Karpas-422 (cell line): ENCODE measurements at regions not wholly inside any gene's neighbourhood (a gene's known extent, or its start where the extent isn't known, plus 50 kb on each side); places are given as distances from the start of the nearest gene placed in this dataset.

Experiments
- DNase-seq: peaks from one replicate; pipeline ENCODE4 v3.0.0-alpha.2; 2015
- H2AFZ ChIP-seq: fragments of 200-600 bp; sonication (generic); 2 replicates; pipeline ENCODE4 v1.6.1; 2014; ENCODE audit warnings: antibody characterized with exemption, low read length, mixed read lengths
- H3K27ac ChIP-seq: fragments of 200-600 bp; sonication (generic); 2 replicates; pipeline ENCODE4 v1.5.1; 2014; ENCODE audit warnings: mild to moderate bottlenecking, low read length, moderate library complexity
- H3K27me3 ChIP-seq: fragments of 200-600 bp; sonication (generic); 2 replicates; pipeline ENCODE4 v1.6.1; 2014; ENCODE audit warnings: low read length, mixed read lengths
- H3K36me3 ChIP-seq: fragments of 200-600 bp; sonication (generic); 2 replicates; pipeline ENCODE4 v1.6.1; 2014; ENCODE audit warnings: low read length, mixed read lengths; ENCODE audit not compliant: insufficient read depth
- H3K4me1 ChIP-seq: fragments of 200-600 bp; sonication (generic); 2 replicates; pipeline ENCODE4 v1.6.1; 2014; ENCODE audit warnings: mild to moderate bottlenecking, low read length, mixed read lengths
- H3K4me2 ChIP-seq: fragments of 200-600 bp; sonication (generic); 2 replicates; pipeline ENCODE4 v1.6.1; 2014; ENCODE audit warnings: low read length, low read depth, mild to moderate bottlenecking; ENCODE audit not compliant: poor library complexity, severe bottlenecking
- H3K4me3 ChIP-seq: fragments of 200-600 bp; sonication (generic); 2 replicates; pipeline ENCODE4 v1.5.1; 2014; ENCODE audit warnings: mild to moderate bottlenecking, antibody characterized with exemption, low read length, mixed read lengths
- H3K79me2 ChIP-seq: fragments of 200-600 bp; sonication (generic); 2 replicates; pipeline ENCODE4 v1.6.1; 2014; ENCODE audit warnings: mild to moderate bottlenecking, low read length, mixed read lengths
- H3K9ac ChIP-seq: fragments of 200-600 bp; sonication (generic); 2 replicates; pipeline ENCODE4 v1.6.0; 2014; ENCODE audit warnings: low read length
- H3K9me2 ChIP-seq: fragments of 200-600 bp; sonication (generic), shearing (Covaris generic); replicated peaks from 2 replicates; pipeline ENCODE4 v1.6.0; 2014; ENCODE audit warnings: mild to moderate bottlenecking, low read length, moderate library complexity; ENCODE audit not compliant: insufficient read depth
- H3K9me3 ChIP-seq: fragments of 300-700, 200-600 bp; sonication (generic); 2 replicates; pipeline ENCODE4 v1.6.1; 2014; ENCODE audit warnings: low read length, mixed read lengths
- H4K20me1 ChIP-seq: fragments of 200-600 bp; sonication (generic); 2 replicates; pipeline ENCODE4 v1.6.1; 2014; ENCODE audit warnings: mild to moderate bottlenecking, antibody characterized with exemption, low read length, low read depth; ENCODE audit not compliant: insufficient read depth

- Histone ChIP-seq H3K4me3 (no peak overlapping the region), H3K9ac (no peak overlapping the region), H3K9me2 (no peaks in the 10 kb centered on the region), H3K79me2 (no peaks in the 10 kb centered on the region), H3K27me3 (no peaks in the 10 kb centered on the region), H3K27ac (no peak overlapping the region), H4K20me1 (no peaks in the 10 kb centered on the region), H2AFZ (no peak overlapping the region), H3K4me2 (no peak overlapping the region), H3K9me3 (no peaks in the 10 kb centered on the region), H3K36me3 (no peaks in the 10 kb centered on the region), H3K4me1 (no peaks in the 10 kb centered on the region)
- DNase-seq, result no peak
Observed at GRCh38 chr4:187575706-187576105, 419.9 kb upstream of the ZFP42 start.

GRCh38 chr4:187576751-187577150 lies 418.8 kb upstream of the ZFP42 start:
- Histone ChIP-seq H3K9ac (no peak overlapping the region), H2AFZ (no peak overlapping the region), H3K9me3 (no peaks in the 10 kb centered on the region), H3K79me2 (no peaks in the 10 kb centered on the region), H3K4me3 (no peak overlapping the region), H3K4me1 (no peaks in the 10 kb centered on the region), H3K27me3 (no peaks in the 10 kb centered on the region), H3K9me2 (no peaks in the 10 kb centered on the region), H4K20me1 (no peaks in the 10 kb centered on the region), H3K36me3 (no peaks in the 10 kb centered on the region), H3K27ac (no peak overlapping the region), H3K4me2 (no peak overlapping the region)
- DNase-seq, result no peak

DNA sequence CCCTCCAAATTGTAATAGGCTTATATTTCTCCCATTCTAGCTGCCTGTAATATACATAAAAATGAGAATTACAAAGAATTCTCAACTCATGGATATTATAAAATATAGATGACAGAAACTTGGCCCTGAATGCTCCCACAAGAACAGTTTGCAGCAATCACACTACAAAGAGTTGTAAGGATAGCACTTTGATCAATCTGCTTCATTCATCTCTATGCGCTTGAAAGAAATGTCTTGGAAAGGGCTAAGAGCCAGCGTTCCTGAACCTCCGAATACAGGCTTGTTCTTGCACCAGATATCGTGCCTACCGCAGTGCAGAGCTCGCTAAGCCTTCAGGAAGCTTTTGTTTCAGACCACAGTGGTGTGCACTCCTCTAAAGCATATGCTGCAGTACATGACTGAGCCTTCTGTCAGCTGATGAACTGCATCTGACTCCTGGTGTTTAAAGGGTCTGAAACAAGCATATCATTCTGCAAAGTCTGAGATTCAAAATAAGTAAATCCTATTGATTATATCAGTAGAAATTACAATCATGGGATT lies 417.6 kb upstream of the ZFP42 start:
- no peak for DNase-seq
- Histone ChIP-seq H3K36me3 (no peaks in the 10 kb centered on the region), H3K9me3 (no peaks in the 10 kb centered on the region), H3K27me3 (no peaks in the 10 kb centered on the region), H3K9me2 (no peaks in the 10 kb centered on the region), H3K4me2 (no peak overlapping the region), H4K20me1 (no peaks in the 10 kb centered on the region), H3K4me3 (no peak overlapping the region), H3K4me1 (no peaks in the 10 kb centered on the region), H2AFZ (no peak overlapping the region), H3K79me2 (no peaks in the 10 kb centered on the region), H3K9ac (no peak overlapping the region), H3K27ac (no peak overlapping the region)

- no peaks in the 10 kb centered on the region for H3K36me3 ChIP-seq
- no peaks in the 10 kb centered on the region for H3K4me1 ChIP-seq
- no peaks in the 10 kb centered on the region for H3K79me2 ChIP-seq
- H3K9ac ChIP-seq, result no peak overlapping the region
- H4K20me1 ChIP-seq, result no peaks in the 10 kb centered on the region
- no peaks in the 10 kb centered on the region for H3K9me3 ChIP-seq
- no peak overlapping the region for H2AFZ ChIP-seq
- no peak overlapping the region for H3K4me2 ChIP-seq
- H3K4me3 ChIP-seq, result no peak overlapping the region
- H3K9me2 ChIP-seq, result no peaks in the 10 kb centered on the region
- H3K27me3 ChIP-seq, result no peaks in the 10 kb centered on the region
- DNase-seq, result no peak
- H3K27ac ChIP-seq, result no peak overlapping the region
Observed at GRCh38 chr4:187586892-187587291, 408.7 kb upstream of the ZFP42 start.

DNA sequence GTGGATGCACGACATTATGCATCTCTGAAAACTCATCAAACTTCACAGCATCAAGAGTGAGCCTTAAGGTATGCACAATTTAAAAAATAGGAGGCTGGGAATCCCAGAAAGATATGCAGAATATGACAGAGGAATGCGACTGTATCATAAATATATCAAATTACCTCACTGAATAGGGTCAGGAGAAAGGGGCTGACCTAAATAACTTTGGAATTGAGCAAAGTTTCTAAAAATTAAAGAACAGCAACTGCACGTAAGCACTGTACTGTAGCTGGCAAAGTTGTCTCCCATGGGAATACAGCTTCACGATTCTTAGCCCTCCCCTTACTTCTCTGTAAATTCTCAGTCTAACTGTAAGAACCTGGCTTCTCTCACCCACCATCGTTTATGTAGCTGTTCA lies 397.4 kb upstream of the ZFP42 start:
- no peaks in the 10 kb centered on the region for H3K9me2 ChIP-seq
- no peak overlapping the region for H3K27ac ChIP-seq
- no peak overlapping the region for H2AFZ ChIP-seq
- H3K79me2 ChIP-seq, result no peaks in the 10 kb centered on the region
- no peak for DNase-seq
- H3K27me3 ChIP-seq, result no peaks in the 10 kb centered on the region
- H3K4me3 ChIP-seq, result no peak overlapping the region
- no peaks in the 10 kb centered on the region for H4K20me1 ChIP-seq
- H3K4me1 ChIP-seq, result no peaks in the 10 kb centered on the region
- H3K9me3 ChIP-seq, result no peaks in the 10 kb centered on the region
- no peak overlapping the region for H3K9ac ChIP-seq
- no peaks in the 10 kb centered on the region for H3K36me3 ChIP-seq
- no peak overlapping the region for H3K4me2 ChIP-seq

DNA sequence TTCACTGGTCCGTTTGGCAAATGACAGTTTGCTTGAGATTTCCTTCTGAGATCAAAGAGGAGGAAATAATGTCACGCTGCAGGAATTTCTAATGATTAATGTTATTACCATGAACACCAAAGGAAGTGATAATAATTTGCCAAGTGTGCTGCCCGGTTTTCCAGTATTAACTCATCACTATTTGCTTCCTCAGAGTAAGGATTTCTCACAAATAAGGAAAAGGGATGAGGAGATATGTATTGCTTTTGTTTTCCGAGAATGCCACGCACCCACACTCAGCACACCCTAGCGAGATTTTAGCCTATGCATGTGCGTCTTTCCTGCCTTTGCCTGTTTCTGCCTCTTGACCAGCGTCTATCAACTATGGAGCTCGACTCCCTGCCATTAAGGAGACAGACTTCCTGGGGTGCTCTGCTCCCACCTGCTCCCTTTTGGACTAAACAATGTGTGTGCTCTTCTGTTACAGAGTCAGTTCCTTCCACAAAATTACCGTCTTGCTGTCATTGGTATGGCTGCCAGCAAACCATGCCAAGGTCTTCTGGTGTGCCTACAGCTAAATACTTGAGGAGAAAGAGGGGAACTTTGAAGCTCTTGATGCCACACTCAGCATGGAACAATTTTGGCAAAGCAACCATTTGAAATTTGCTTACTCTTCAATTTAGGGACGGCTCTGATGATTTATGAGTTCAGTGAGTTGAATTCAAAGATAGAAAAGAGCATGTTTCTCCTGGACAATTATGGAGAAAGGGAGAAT lies 393.1 kb upstream of the ZFP42 start:
- H3K79me2 ChIP-seq, result no peaks in the 10 kb centered on the region
- H3K27me3 ChIP-seq, result no peaks in the 10 kb centered on the region
- H3K4me3 ChIP-seq, result no peak overlapping the region
- no peak overlapping the region for H3K9ac ChIP-seq
- no peaks in the 10 kb centered on the region for H3K9me2 ChIP-seq
- no peak overlapping the region for H2AFZ ChIP-seq
- no peak overlapping the region for H3K27ac ChIP-seq
- H3K4me2 ChIP-seq, result no peak overlapping the region
- H4K20me1 ChIP-seq, result no peaks in the 10 kb centered on the region
- H3K4me1 ChIP-seq, result no peaks in the 10 kb centered on the region
- H3K9me3 ChIP-seq, result no peaks in the 10 kb centered on the region
- no peaks in the 10 kb centered on the region for H3K36me3 ChIP-seq
- DNase-seq, result no peak

- Histone ChIP-seq H3K4me2 (no peak overlapping the region), H3K79me2 (no peaks in the 10 kb centered on the region), H3K9me3 (no peaks in the 10 kb centered on the region), H3K27me3 (no peaks in the 10 kb centered on the region), H4K20me1 (no peaks in the 10 kb centered on the region), H3K4me3 (no peak overlapping the region), H3K27ac (no peak overlapping the region), H3K36me3 (no peaks in the 10 kb centered on the region), H3K9ac (no peak overlapping the region), H2AFZ (no peak overlapping the region), H3K9me2 (no peaks in the 10 kb centered on the region), H3K4me1 (no peaks in the 10 kb centered on the region)
- DNase-seq, result no peak
Observed at GRCh38 chr4:187603093-187604025, 392.2 kb upstream of the ZFP42 start.

GRCh38 chr4:187604984-187605383 lies 390.6 kb upstream of the ZFP42 start:
- Histone ChIP-seq H3K9me3 (no peaks in the 10 kb centered on the region), H3K27ac (no peak overlapping the region)

More at GRCh38 chr4:187604984-187605383, 390.6 kb upstream of the ZFP42 start:
- no peak for DNase-seq
- Histone ChIP-seq H3K36me3 (no peaks in the 10 kb centered on the region), H3K4me3 (no peak overlapping the region), H3K4me2 (no peak overlapping the region), H3K9me2 (no peaks in the 10 kb centered on the region), H4K20me1 (no peaks in the 10 kb centered on the region), H3K79me2 (no peaks in the 10 kb centered on the region), H3K9ac (no peak overlapping the region), H3K27me3 (no peaks in the 10 kb centered on the region), H2AFZ (no peak overlapping the region), H3K4me1 (no peaks in the 10 kb centered on the region)
